ENCODE measurements at regions not wholly inside any gene's neighbourhood (a gene's known extent, or its start where the extent isn't known, plus 50 kb on each side); places are given as distances from the start of the nearest gene placed in this dataset.
A peak's percentile ranks its signal among the peaks of the same experiment; 100 is the strongest.

DNA sequence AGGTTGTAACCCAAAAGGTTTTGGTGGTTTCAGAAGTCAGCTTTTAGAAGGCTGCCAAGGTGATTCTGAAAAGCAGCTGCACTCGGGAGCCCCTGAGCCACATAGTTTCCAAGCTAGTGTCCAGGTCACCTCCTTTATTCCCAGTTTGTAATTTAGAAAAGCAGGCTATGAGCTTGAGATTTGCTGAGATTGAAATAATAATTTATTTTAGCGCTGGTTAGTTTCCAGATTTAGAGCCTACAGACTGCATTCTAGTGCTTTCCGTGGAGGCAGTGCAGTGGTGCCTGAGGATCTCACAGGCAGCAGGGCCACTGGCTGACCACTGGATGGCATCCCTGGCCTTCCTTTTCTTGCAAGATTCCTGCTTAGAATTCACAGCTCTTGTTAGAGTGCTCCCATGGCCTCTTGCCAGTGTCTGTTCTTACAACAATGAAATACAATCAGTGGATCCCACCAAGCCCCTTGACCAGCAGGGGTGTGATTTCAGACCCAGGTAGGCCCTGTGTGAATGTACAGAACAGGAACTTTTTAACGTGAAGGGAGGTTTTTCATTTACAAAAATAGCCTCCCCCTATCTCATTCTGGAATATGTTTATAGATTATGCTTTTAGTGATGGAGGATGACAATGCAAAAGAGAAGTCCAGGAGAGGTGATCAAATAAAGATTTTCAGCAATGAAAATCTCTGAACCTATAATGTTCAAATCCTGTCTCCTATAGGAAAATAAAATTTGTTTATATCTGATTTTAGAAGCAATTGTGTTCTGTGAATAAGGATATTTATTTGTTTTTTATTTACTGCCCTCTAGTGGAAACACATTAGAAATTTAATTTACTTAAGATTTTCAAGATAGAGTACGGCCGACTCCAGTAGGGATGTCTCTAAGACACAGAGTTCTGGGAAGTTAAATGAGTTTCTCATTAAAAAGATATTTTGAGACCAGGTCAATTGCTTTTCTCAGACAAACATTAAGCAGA is 362.1 kb upstream of the STXBP6 start:
- no peaks in the 10 kb centered on the region for H4K20me1 ChIP-seq (ENCODE audit: control insufficient read depth, insufficient read depth, low read depth, low read length)

GRCh38 chr14:25406818-25407217 is 356.9 kb upstream of the STXBP6 start:
- H3K27ac ChIP-seq (ENCODE audit: low read depth, low read length), result no peak overlapping the region
- no peaks in the 10 kb centered on the region for H3K36me3 ChIP-seq (ENCODE audit: control insufficient read depth, low read length)
- no peaks in the 10 kb centered on the region for H3K9me2 ChIP-seq (replicated peaks; ENCODE audit: control insufficient read depth, low read length)
- no peaks in the 10 kb centered on the region for H4K20me1 ChIP-seq (ENCODE audit: control insufficient read depth, insufficient read depth, low read depth, low read length)
- no peaks in the 10 kb centered on the region for H3K79me2 ChIP-seq (ENCODE audit: control insufficient read depth, low read length)
- H3K4me1 ChIP-seq (ENCODE audit: control insufficient read depth, low read length), result no peaks in the 10 kb centered on the region
- H3K4me2 ChIP-seq (ENCODE audit: low read length), result no peak overlapping the region
- no peaks in the 10 kb centered on the region for H3K9me3 ChIP-seq (ENCODE audit: control insufficient read depth, insufficient read depth, low read length)
- H3K27me3 ChIP-seq (ENCODE audit: control insufficient read depth, low read length), result no peaks in the 10 kb centered on the region
- H3K4me3 ChIP-seq (ENCODE audit: low read length), result no peak overlapping the region
- no peak for TF ChIP-seq EZH2phosphoT487 (IDR thresholded peaks at IDR 0.05; ENCODE audit: borderline replicate concordance, low read length)
- peak; percentile 58 for TF ChIP-seq CTCF (IDR thresholded peaks at IDR 0.05; ENCODE audit: low read depth, low read length, poor library complexity, severe bottlenecking)
- no peaks in the 10 kb centered on the region for H3F3A ChIP-seq (ENCODE audit: control insufficient read depth, insufficient read depth)

More for the DNA sequence above, 362.1 kb upstream of the STXBP6 start:
- Histone ChIP-seq H3K27me3 (ENCODE audit: control insufficient read depth, low read length) (no peaks in the 10 kb centered on the region), H3K27ac (ENCODE audit: low read depth, low read length) (no peak overlapping the region), H3F3A (ENCODE audit: control insufficient read depth, insufficient read depth) (no peaks in the 10 kb centered on the region), H3K4me2 (ENCODE audit: low read length) (no peak overlapping the region), H3K9me3 (ENCODE audit: control insufficient read depth, insufficient read depth, low read length) (no peaks in the 10 kb centered on the region), H3K79me2 (ENCODE audit: control insufficient read depth, low read length) (no peaks in the 10 kb centered on the region), H3K9me2 (replicated peaks; ENCODE audit: control insufficient read depth, low read length) (no peaks in the 10 kb centered on the region), H3K36me3 (ENCODE audit: control insufficient read depth, low read length) (no peaks in the 10 kb centered on the region), H3K4me3 (ENCODE audit: low read length) (no peak overlapping the region), H3K4me1 (ENCODE audit: control insufficient read depth, low read length) (no peaks in the 10 kb centered on the region)
- TF ChIP-seq EZH2phosphoT487 (IDR thresholded peaks at IDR 0.05; ENCODE audit: borderline replicate concordance, low read length) (no peak), CTCF (IDR thresholded peaks at IDR 0.05; ENCODE audit: low read depth, low read length, poor library complexity, severe bottlenecking) (peak; percentile 43)

- Histone ChIP-seq H3K27ac (ENCODE audit: low read depth, low read length) (no peak overlapping the region), H3K9me3 (ENCODE audit: control insufficient read depth, insufficient read depth, low read length) (no peaks in the 10 kb centered on the region), H3K27me3 (ENCODE audit: control insufficient read depth, low read length) (no peaks in the 10 kb centered on the region), H3K9me2 (replicated peaks; ENCODE audit: control insufficient read depth, low read length) (no peaks in the 10 kb centered on the region), H3K4me3 (ENCODE audit: low read length) (no peak overlapping the region), H3K79me2 (ENCODE audit: control insufficient read depth, low read length) (no peaks in the 10 kb centered on the region), H3K4me1 (ENCODE audit: control insufficient read depth, low read length) (no peaks in the 10 kb centered on the region), H4K20me1 (ENCODE audit: control insufficient read depth, insufficient read depth, low read depth, low read length) (no peaks in the 10 kb centered on the region), H3K4me2 (ENCODE audit: low read length) (no peak overlapping the region), H3F3A (ENCODE audit: control insufficient read depth, insufficient read depth) (no peaks in the 10 kb centered on the region), H3K36me3 (ENCODE audit: control insufficient read depth, low read length) (no peaks in the 10 kb centered on the region)
- TF ChIP-seq CTCF (IDR thresholded peaks at IDR 0.05; ENCODE audit: low read depth, low read length, poor library complexity, severe bottlenecking) (peak; percentile 81), EZH2phosphoT487 (IDR thresholded peaks at IDR 0.05; ENCODE audit: borderline replicate concordance, low read length) (no peak)
Measured at GRCh38 chr14:25400607-25401206, 350.8 kb upstream of the STXBP6 start.
